ENCODE measurements at regions not wholly inside any gene's neighbourhood (a gene's known extent, or its start where the extent isn't known, plus 50 kb on each side); places are given as distances from the start of the nearest gene placed in this dataset.
A peak's percentile ranks its signal among the peaks of the same experiment; 100 is the strongest.

DNA sequence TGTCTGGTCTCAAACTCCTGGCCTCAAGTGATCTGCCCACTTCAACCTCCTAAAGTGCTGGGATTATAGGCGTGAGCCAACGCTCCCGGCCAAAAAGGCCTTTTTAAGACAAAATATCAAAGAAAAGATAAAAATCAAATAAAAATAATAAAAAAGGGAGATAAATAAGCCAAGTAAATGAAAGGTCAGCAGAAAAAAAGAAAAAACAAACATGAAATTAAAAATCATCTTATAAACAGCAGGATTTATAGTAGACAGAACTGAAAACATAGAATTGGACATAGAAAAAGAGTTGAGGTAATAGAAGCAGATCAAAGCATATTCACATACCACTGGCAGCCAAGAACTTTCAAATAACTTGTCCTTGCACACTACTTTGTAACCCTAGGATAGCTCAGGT, 983.4 kb downstream of the ROBO2 start:
- TF ChIP-seq, protein P1, sequence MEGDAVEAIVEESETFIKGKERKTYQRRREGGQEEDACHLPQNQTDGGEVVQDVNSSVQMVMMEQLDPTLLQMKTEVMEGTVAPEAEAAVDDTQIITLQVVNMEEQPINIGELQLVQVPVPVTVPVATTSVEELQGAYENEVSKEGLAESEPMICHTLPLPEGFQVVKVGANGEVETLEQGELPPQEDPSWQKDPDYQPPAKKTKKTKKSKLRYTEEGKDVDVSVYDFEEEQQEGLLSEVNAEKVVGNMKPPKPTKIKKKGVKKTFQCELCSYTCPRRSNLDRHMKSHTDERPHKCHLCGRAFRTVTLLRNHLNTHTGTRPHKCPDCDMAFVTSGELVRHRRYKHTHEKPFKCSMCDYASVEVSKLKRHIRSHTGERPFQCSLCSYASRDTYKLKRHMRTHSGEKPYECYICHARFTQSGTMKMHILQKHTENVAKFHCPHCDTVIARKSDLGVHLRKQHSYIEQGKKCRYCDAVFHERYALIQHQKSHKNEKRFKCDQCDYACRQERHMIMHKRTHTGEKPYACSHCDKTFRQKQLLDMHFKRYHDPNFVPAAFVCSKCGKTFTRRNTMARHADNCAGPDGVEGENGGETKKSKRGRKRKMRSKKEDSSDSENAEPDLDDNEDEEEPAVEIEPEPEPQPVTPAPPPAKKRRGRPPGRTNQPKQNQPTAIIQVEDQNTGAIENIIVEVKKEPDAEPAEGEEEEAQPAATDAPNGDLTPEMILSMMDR (IDR thresholded peaks at IDR 0.05; ENCODE audit: low read depth, low read length): no peak
- no peak overlapping the region for H3K4me3 ChIP-seq (replicated peaks in 1 of 2; ENCODE audit: low read depth in 2 of 2, low read length in 2 of 2)
- DNase-seq (ENCODE audit: low read depth in 2 of 2): no peak

DNA sequence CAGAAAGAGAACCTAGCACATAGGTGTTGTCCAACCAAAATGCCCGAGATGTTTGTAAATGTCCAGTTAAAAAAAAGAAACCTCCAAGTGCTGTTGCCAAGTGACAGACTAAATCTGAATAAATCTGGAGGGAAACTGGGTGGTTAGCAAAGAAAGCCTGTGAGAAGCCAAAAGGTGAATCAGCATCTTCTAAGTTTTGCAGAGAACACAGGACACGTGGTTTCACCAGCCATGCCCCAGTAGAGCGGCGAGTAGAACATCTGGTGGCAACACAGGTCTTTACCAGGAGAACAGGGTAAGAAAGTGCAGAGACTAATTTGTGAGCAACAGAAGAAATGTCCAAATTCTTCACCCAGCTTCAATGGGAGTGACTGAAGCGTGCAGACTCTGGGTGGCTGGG, 986.0 kb downstream of the ROBO2 start:
- DNase-seq (ENCODE audit: low read depth in 2 of 2): no peak
- TF ChIP-seq, protein P1 (IDR thresholded peaks at IDR 0.05; ENCODE audit: low read depth, low read length): no peak
- H3K4me3 ChIP-seq (replicated peaks in 1 of 2; ENCODE audit: low read depth in 2 of 2, low read length in 2 of 2): no peak overlapping the region

DNA sequence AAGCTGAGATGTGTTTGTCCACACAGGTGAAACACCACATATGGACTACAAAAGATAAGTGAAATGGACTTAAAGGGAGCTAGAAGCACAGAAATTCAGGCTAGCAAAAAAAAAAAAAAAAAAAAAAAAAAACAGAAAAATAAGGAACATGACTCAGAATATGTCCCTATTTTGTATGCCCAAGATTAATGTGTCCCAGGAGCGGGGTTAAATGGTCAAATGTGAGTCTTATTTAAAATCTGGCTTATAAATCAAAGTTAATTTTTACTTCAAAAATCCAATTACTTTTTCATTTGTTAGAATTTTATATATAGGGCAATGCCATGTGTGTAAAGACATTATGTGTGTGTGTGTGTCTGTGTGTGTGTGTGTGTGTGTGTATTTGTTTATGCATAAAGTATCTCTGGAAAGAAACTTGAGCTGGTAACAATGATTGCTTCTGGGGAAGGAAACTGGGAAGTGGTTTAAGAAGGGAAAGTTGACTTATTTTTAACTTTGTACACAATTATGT, 986.5 kb downstream of the ROBO2 start:
- H3K4me3 ChIP-seq (replicated peaks in 1 of 2; ENCODE audit: low read depth in 2 of 2, low read length in 2 of 2): no peak overlapping the region
- TF ChIP-seq, protein P1 (IDR thresholded peaks at IDR 0.05; ENCODE audit: low read depth, low read length): no peak
- DNase-seq (ENCODE audit: low read depth in 2 of 2): no peak

DNA sequence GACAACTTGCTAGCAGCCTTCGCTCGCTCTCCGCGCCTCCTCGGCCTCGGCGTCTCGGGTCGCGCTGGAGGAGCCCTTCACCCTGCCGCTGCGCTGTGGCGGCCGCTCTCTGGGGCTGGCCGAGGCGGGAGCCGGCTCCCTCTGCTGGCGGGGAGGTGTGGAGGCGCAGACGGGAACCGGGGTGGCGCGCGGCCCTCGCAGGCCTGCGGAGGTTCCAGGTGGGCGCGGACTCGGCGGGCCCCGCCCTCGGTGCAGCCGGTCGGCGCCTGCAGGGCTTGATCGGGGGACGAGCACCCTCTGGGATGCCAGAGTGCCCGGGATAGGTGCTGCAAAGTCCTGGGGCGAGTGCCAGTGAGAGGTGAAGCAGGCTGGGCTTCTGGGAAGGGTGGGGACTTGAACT, 989.9 kb downstream of the ROBO2 start:
- TF ChIP-seq, protein P1 (IDR thresholded peaks at IDR 0.05; ENCODE audit: low read depth, low read length): no peak
- no peak for DNase-seq (ENCODE audit: low read depth in 2 of 2)
- no peak overlapping the region for H3K4me3 ChIP-seq (replicated peaks in 1 of 2; ENCODE audit: low read depth in 2 of 2, low read length in 2 of 2)

DNA sequence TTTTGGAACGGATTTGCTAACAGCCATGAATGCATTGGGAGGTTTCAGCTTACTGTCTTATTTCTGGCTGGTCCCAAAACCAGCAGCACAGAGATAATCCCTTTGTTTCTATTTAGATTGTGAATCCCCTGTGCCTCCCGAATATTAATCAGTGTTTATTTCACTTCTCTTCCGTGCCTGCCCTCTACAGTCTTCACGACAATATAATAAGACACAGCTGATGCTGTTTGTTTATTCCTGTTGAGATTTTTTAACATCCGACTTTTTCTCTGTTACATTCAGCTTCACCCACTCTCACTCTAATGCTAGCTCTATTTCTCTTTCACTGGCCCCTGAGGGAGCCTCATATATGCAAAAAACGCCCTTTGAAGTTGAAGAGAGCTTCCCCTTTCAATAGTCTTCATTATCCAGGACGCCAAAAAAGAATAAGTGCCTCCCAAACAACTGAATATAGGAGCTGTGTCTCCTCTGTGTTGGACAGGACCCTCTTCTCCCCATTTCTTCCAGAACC, 995.3 kb downstream of the ROBO2 start:
- DNase-seq (ENCODE audit: low read depth in 2 of 2): no peak
- H3K4me3 ChIP-seq (replicated peaks in 1 of 2; ENCODE audit: low read depth in 2 of 2, low read length in 2 of 2): no peak overlapping the region
- TF ChIP-seq, protein P1 (IDR thresholded peaks at IDR 0.05; ENCODE audit: low read depth, low read length): no peak

DNA sequence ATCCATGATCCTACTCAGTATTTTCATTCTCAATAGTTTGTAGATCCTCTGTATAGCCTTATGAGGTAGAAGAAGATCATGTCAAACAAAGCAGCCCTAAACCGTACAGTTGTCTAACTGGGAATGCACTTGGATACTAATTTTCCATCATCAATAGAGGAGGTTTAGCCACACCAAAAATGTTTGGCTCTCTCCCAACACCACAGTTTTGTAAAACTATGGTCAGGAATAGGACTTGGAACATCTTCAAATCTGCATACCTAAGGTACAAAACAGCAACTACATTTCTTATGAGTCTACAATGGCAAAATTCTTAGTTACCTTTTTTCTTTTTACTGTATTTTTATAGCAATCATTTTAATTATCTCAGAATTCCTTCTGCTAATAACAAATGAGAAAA, 1001.6 kb downstream of the ROBO2 start:
- DNase-seq (ENCODE audit: low read depth in 2 of 2): peak; percentile 5 to 19
- H3K4me3 ChIP-seq (replicated peaks in 1 of 2; ENCODE audit: low read depth in 2 of 2, low read length in 2 of 2): no peak overlapping the region
- TF ChIP-seq, protein P1 (IDR thresholded peaks at IDR 0.05; ENCODE audit: low read depth, low read length): no peak

DNA sequence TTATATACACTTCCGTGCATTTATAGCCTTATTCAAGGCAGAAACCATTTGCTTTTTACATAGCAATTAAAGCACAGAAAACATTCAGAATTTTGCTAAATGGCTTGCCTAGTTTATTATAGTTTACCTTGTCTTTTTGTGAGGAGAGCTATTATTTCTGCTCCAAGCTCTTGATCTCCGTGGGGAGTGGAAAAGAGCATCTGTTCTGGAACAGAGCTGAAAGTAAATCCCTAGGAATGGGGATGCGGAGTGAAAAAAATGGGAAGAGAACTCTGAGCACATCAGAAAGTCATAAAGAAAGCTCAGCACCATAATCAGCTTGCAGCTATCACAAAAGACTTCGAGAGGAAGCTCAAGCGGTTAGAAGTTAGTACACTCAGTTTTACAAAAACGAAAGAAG, 1006.7 kb downstream of the ROBO2 start:
- H3K4me3 ChIP-seq (replicated peaks in 1 of 2; ENCODE audit: low read depth in 2 of 2, low read length in 2 of 2): no peak overlapping the region
- no peak for DNase-seq (ENCODE audit: low read depth in 2 of 2)
- TF ChIP-seq, protein P1 (IDR thresholded peaks at IDR 0.05; ENCODE audit: low read depth, low read length): no peak

Measured in cardiac fibroblast (primary cell).